OCI-LY7 (cell line): ENCODE measurements at regions not wholly inside any gene's neighbourhood (a gene's known extent, or its start where the extent isn't known, plus 50 kb on each side); places are given as distances from the start of the nearest gene placed in this dataset.

Experiments used
- BruUV-seq: library from RNA; stranded (reverse); fragments of 400-500 nt; replicated peaks from 2 replicates; lab custom pipeline; 2021; lab: Mats Ljungman, UMichigan
- CTCF ChIA-PET: fragments of 300-600 bp; sonication (Branson Sonifier 250); formaldehyde crosslinking; loops from one replicate; lab custom pipeline; 2022; ENCODE audit warnings: antibody characterized with exemption; ENCODE audit not compliant: unreplicated experiment; lab: Charles Lee
- POLR2A ChIA-PET: fragments of 300-600 bp; sonication (Branson Sonifier 250); formaldehyde crosslinking; loops from one replicate; lab custom pipeline; 2022; ENCODE audit warnings: antibody characterized with exemption; lab: Charles Lee
- DNase-seq: peaks from one replicate; pipeline ENCODE4 v3.0.0-alpha.2; 2015; ENCODE audit warnings: low spot score
- H2AFZ ChIP-seq: fragments of 200-600 bp; sonication (generic), shearing (Covaris generic); 2 replicates; pipeline ENCODE4 v1.6.1; 2014; ENCODE audit warnings: mild to moderate bottlenecking, antibody characterized with exemption, low read length, moderate library complexity
- H3K27ac ChIP-seq: fragments of 200-600 bp; sonication (generic); 2 replicates; pipeline ENCODE4 v1.5.1; 2014; ENCODE audit warnings: mixed run types, low read depth, mild to moderate bottlenecking, moderate library complexity, low read length, inconsistent platforms; ENCODE audit not compliant: poor library complexity, severe bottlenecking
- H3K36me3 ChIP-seq: fragments of 200-600 bp; sonication (generic); 2 replicates; pipeline ENCODE4 v1.6.1; 2014; ENCODE audit warnings: mild to moderate bottlenecking, antibody characterized with exemption, low read length, moderate library complexity, mixed read lengths; ENCODE audit not compliant: insufficient read depth
- H3K4me1 ChIP-seq: fragments of 200-600 bp; sonication (generic); 2 replicates; pipeline ENCODE4 v1.5.1; 2014; ENCODE audit warnings: mild to moderate bottlenecking, low read length; ENCODE audit not compliant: insufficient read depth, poor library complexity, severe bottlenecking
- H3K4me2 ChIP-seq: fragments of 200-600 bp; sonication (generic); 2 replicates; pipeline ENCODE4 v1.6.1; 2014; ENCODE audit warnings: mild to moderate bottlenecking, low read length
- H3K4me3 ChIP-seq: fragments of 200-600 bp; sonication (generic); 2 replicates; pipeline ENCODE4 v1.5.1; 2014; ENCODE audit warnings: mild to moderate bottlenecking, low read depth, low read length; ENCODE audit not compliant: poor library complexity, severe bottlenecking
- H3K79me2 ChIP-seq: fragments of 200-600 bp; sonication (generic); 2 replicates; pipeline ENCODE4 v1.6.1; 2016; ENCODE audit warnings: low read depth, mild to moderate bottlenecking, low read length, moderate library complexity, mixed read lengths; ENCODE audit not compliant: insufficient read depth
- H3K9me2 ChIP-seq: fragments of 200-600 bp; sonication (generic); 2 replicates; pipeline ENCODE4 v1.6.1; 2016; ENCODE audit warnings: mild to moderate bottlenecking, low read length, mixed read lengths; ENCODE audit not compliant: insufficient read depth
- H3K9me3 ChIP-seq: fragments of 200-600 bp; sonication (generic); 2 replicates; pipeline ENCODE4 v1.6.1; 2014; ENCODE audit warnings: mild to moderate bottlenecking, mixed run types, low read length, mixed read lengths
- H4K20me1 ChIP-seq: fragments of 200-600 bp; sonication (generic); 2 replicates; pipeline ENCODE4 v1.6.1; 2014; ENCODE audit warnings: mild to moderate bottlenecking, antibody characterized with exemption, low read length, moderate library complexity, mixed read lengths; ENCODE audit not compliant: insufficient read depth
- CTCF ChIP-seq: fragments of 200-600 bp; sonication (generic); conservative IDR thresholded peaks from 2 replicates; pipeline ENCODE4 v1.5.1; 2014; ENCODE audit warnings: mild to moderate bottlenecking, antibody characterized with exemption, low read length, moderate library complexity, mixed read lengths
- EZH2phosphoT487 ChIP-seq: fragments of 200-600 bp; sonication (generic); IDR thresholded peaks from 2 replicates; pipeline ENCODE4 v1.6.1; 2018; ENCODE audit warnings: low read depth, borderline replicate concordance, mild to moderate bottlenecking, mixed run types, antibody characterized with exemption, low read length, moderate library complexity, mixed read lengths
- intact Hi-C: fragments of 100-400 bp; cut with micrococcal nuclease; formaldehyde crosslinking; loops from one replicate; pipeline ENCODE4 v1.10.0; 2022; ENCODE audit not compliant: unreplicated experiment

- BruUV-seq = no TSS peak
- no peak overlapping the region for H3K4me2 ChIP-seq
These were observed 219.9 kb upstream of the RAB6C start for GRCh38 chr2:129759472-129760010.

GRCh38 chr2:129760669-129761068, 218.8 kb upstream of the RAB6C start:
- ChIA-PET CTCF (interaction anchor here (0.5 kb wide), 1 partner anchor 123 kb away, joined by 3 read pairs; no protein-coding TSS in a partner anchor), POLR2A (no interaction called here)
- Histone ChIP-seq H3K4me3 (no peak overlapping the region), H3K36me3 (no peaks in the 10 kb centered on the region), H3K9me3 (no peaks in the 10 kb centered on the region), H3K4me2 (no peak overlapping the region), H3K4me1 (no peaks in the 10 kb centered on the region), H2AFZ (no peak overlapping the region), H3K79me2 (no peaks in the 10 kb centered on the region), H3K27ac (no peak overlapping the region), H3K9me2 (no peaks in the 10 kb centered on the region), H4K20me1 (no peaks in the 10 kb centered on the region)
- no peak for DNase-seq
- BruUV-seq = no TSS peak
- TF ChIP-seq EZH2phosphoT487 = no peak
- no peak for TF ChIP-seq CTCF
- intact Hi-C loops = no loop called here

More at GRCh38 chr2:129759472-129760010, 219.9 kb upstream of the RAB6C start:
- no peak for DNase-seq
- Histone ChIP-seq H3K79me2 (no peaks in the 10 kb centered on the region), H3K9me3 (no peaks in the 10 kb centered on the region), H3K4me3 (no peak overlapping the region), H3K27ac (no peak overlapping the region), H4K20me1 (no peaks in the 10 kb centered on the region), H3K36me3 (no peaks in the 10 kb centered on the region), H3K4me1 (no peaks in the 10 kb centered on the region), H3K9me2 (no peaks in the 10 kb centered on the region), H2AFZ (no peak overlapping the region)
- ChIA-PET CTCF (no interaction called here), POLR2A (interaction anchor here (0.7 kb wide), 1 partner anchor 1362 kb away, joined by 4 read pairs; no protein-coding TSS in a partner anchor)
- TF ChIP-seq EZH2phosphoT487 = no peak
- TF ChIP-seq CTCF = no peak
- intact Hi-C loops = no loop called here

- H3K4me1 ChIP-seq = no peaks in the 10 kb centered on the region
- no peak overlapping the region for H2AFZ ChIP-seq
- intact Hi-C loops = no loop called here
- H3K4me2 ChIP-seq = no peak overlapping the region
- ChIA-PET CTCF (no interaction called here), POLR2A (interaction anchor here (0.5 kb wide), 1 partner anchor 82 kb away, joined by 3 read pairs; no protein-coding TSS in a partner anchor)
- no peaks in the 10 kb centered on the region for H3K36me3 ChIP-seq
- no peaks in the 10 kb centered on the region for H3K79me2 ChIP-seq
- DNase-seq = no peak
- no peaks in the 10 kb centered on the region for H4K20me1 ChIP-seq
- no TSS peak for BruUV-seq
- no peak overlapping the region for H3K4me3 ChIP-seq
- H3K9me3 ChIP-seq = no peaks in the 10 kb centered on the region
- no peak overlapping the region for H3K27ac ChIP-seq
- no peaks in the 10 kb centered on the region for H3K9me2 ChIP-seq
- TF ChIP-seq EZH2phosphoT487 (no peak), CTCF (no peak)
These were observed 217.9 kb upstream of the RAB6C start for GRCh38 chr2:129761569-129762021.
